Coronary artery (tissue), 2 donors: ENCODE measurements at regions not wholly inside any gene's neighbourhood (a gene's known extent, or its start where the extent isn't known, plus 50 kb on each side); places are given as distances from the start of the nearest gene placed in this dataset.
A peak's percentile ranks its signal among the peaks of the same experiment; 100 is the strongest.

ENCODE experiments used
- DNase-seq: peaks from one replicate; pipeline ENCODE4 v3.0.0-alpha.2; 2017; ENCODE audit warnings: low spot score
- H3K27ac ChIP-seq, 2 donors: fragments of 200-600 bp; sonication (generic); one replicate each; pipeline ENCODE4 v1.5.1; 2016 to 2019
- H3K4me3 ChIP-seq: fragments of 200-600 bp; sonication (generic); 2 replicates; pipeline ENCODE4 v1.5.1; 2016; ENCODE audit warnings: mild to moderate bottlenecking, moderate library complexity
- CTCF ChIP-seq: fragments of 200-600 bp; sonication (generic); IDR thresholded peaks from one replicate; pipeline ENCODE4 v1.5.1; 2019; ENCODE audit warnings: antibody characterized with exemption

DNA sequence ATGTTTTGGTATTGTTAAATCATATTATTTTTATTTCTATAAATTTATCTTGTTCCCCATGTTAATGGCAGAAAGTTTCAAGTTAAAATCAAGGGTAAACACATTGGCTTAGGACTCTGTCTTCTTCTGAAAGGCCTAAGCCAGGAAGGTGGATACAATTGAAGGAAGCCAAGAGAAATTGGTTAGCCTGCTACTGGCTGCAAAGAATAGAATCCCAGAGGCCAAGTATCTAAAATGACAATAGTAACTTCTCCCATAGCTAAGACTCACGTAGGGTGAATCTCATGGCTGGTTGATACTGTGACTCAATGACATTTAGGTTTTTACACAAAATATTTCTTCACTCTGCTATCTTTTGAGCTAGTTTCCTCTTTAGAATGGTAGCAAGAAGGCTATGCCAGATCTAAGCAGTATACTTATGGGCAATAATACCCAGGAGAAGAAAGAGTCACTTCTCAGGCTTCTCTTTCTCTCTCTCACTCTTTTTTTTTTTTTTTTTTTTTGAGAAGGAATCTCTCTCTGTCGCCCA, 621.5 kb upstream of the TBL1XR1 start:
- no peak overlapping the region for H3K4me3 ChIP-seq
- DNase-seq = no peak
- no peak overlapping the region for H3K27ac ChIP-seq
- no peak for TF ChIP-seq CTCF

GRCh38 chr3:177820683-177821316, 623.5 kb upstream of the TBL1XR1 start:
- TF ChIP-seq CTCF = no peak
- Histone ChIP-seq H3K4me3 (no peak overlapping the region), H3K27ac (no peak overlapping the region)
- no peak for DNase-seq

GRCh38 chr3:177822681-177823096, 625.4 kb upstream of the TBL1XR1 start:
- no peak overlapping the region for H3K27ac ChIP-seq
- no peak overlapping the region for H3K4me3 ChIP-seq
- no peak for DNase-seq
- no peak for TF ChIP-seq CTCF

GRCh38 chr3:177823701-177824189, 626.5 kb upstream of the TBL1XR1 start:
- no peak for TF ChIP-seq CTCF
- Histone ChIP-seq H3K4me3 (no peak overlapping the region), H3K27ac (peak overlapping the region; percentile 50 to 81)
- no peak for DNase-seq

DNA sequence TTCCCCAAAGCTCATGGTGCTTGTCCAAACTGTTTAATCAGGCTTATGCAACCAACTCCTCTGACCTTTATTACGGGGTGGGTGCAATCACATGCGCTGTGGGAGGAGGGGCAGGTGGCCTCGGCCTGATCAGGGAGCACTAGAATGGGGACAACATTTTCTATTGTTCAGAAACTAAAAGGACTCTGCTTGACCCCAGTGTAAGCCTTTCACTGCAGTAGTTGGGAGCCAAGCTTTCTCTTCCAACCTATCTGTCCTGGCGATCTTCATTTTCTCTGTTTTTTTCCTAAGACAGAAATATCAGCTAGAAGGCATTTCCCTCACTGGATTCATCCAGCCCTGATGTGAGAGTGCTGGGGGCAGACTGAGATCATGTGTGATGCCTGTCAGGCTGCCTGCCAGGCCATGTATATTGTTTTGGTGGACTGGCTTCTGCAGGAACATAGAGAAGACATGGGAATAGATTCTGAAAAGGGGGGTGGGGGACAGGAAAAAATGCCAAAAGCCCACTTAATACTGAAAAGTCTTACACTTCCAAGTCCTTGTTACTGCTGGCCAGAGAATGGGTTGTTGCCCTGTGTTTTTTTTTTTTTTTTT, 627.0 kb upstream of the TBL1XR1 start:
- peak overlapping the region; percentile 50 to 81 for H3K27ac ChIP-seq
- peak overlapping the region; percentile 17 for H3K4me3 ChIP-seq
- TF ChIP-seq CTCF = no peak
- peak; percentile 83 for DNase-seq

DNA sequence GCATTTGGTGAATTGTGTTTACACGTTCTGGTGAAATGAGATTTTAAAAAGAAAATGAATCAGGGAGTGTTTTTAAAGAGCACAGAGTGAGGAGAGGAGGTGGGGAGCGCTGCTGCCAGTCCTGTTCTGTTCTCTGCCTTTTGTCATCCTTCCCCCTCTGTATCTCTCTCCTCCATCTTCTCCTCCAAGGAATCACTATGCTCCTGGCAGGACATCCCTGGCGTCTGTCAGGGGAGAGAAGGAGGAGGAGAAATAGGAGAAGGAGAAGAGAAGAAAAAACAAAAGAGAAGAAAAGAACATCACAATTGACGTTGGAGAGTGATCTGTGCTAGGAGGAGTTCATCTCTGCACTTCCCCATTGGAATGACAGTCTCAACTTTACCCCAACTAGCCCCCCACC, 627.6 kb upstream of the TBL1XR1 start:
- H3K27ac ChIP-seq = peak overlapping the region; percentile 50 to 81
- no peak for TF ChIP-seq CTCF
- no peak overlapping the region for H3K4me3 ChIP-seq
- DNase-seq = no peak

DNA sequence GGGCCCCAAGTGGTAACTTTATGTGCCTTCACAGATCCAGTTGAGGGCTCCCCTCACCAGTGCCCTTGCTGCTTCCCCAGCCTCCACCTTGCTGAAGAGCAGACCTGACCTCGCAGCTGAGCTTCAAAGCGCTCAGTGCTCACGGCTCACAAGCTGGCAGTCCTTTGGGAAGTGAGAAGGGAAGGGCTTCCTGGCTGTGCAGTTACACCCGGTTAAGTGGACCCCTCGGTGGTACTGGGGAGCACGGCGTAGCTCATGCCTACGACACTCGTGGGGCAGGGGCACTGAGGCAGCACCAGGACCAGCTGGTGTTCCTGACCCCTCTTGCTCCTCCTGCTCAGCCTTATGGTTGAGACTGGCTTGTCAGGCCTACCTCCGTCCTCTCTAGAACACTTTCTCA, 629.0 kb upstream of the TBL1XR1 start:
- TF ChIP-seq CTCF = no peak
- H3K4me3 ChIP-seq = no peak overlapping the region
- no peak for DNase-seq
- no peak overlapping the region for H3K27ac ChIP-seq
